ENCODE measurements at regions not wholly inside any gene's neighbourhood (a gene's known extent, or its start where the extent isn't known, plus 50 kb on each side); places are given as distances from the start of the nearest gene placed in this dataset.

- Histone ChIP-seq H3K9ac (ENCODE audit: low read length) (no peak overlapping the region), H3K36me3 (ENCODE audit: insufficient read depth, low read length) (no peaks in the 10 kb centered on the region), H3K27ac (ENCODE audit: low read depth, low read length, poor library complexity, severe bottlenecking) (no peak overlapping the region), H2AFZ (ENCODE audit: low read length) (no peak overlapping the region), H3K9me3 (ENCODE audit: low read length) (no peaks in the 10 kb centered on the region), H4K20me1 (ENCODE audit: insufficient read depth, low read length) (no peaks in the 10 kb centered on the region), H3K27me3 (ENCODE audit: insufficient read depth, low read length) (no peaks in the 10 kb centered on the region), H3F3A (ENCODE audit: insufficient read depth, low read length) (no peaks in the 10 kb centered on the region), H3K4me2 (ENCODE audit: low read length) (no peak overlapping the region), H3K4me3 (ENCODE audit: low read depth, low read length, poor library complexity, severe bottlenecking) (no peak overlapping the region), H3K79me2 (ENCODE audit: insufficient read depth, low read length) (no peaks in the 10 kb centered on the region), H3K9me2 (ENCODE audit: low read depth, low read length) (no peaks in the 10 kb centered on the region), H3K4me1 (ENCODE audit: insufficient read depth, low read length, severe bottlenecking) (no peaks in the 10 kb centered on the region)
- TF ChIP-seq CTCF (IDR thresholded peaks at IDR 0.05; ENCODE audit: low read length) (no peak), EZH2 (IDR thresholded peaks at IDR 0.05; ENCODE audit: borderline replicate concordance, low read length) (no peak)
Measured at GRCh38 chr10:78948621-78949030, 120.1 kb upstream of the ZMIZ1 start.

- no peaks in the 10 kb centered on the region for H3K79me2 ChIP-seq (ENCODE audit: insufficient read depth, low read length)
- H3K9me2 ChIP-seq (ENCODE audit: low read depth, low read length), result no peaks in the 10 kb centered on the region
- TF ChIP-seq CTCF (IDR thresholded peaks at IDR 0.05; ENCODE audit: low read length), result no peak
- no peak for TF ChIP-seq EZH2 (IDR thresholded peaks at IDR 0.05; ENCODE audit: borderline replicate concordance, low read length)
- H3F3A ChIP-seq (ENCODE audit: insufficient read depth, low read length), result no peaks in the 10 kb centered on the region
- H3K4me1 ChIP-seq (ENCODE audit: insufficient read depth, low read length, severe bottlenecking), result no peaks in the 10 kb centered on the region
- no peak overlapping the region for H2AFZ ChIP-seq (ENCODE audit: low read length)
- no peaks in the 10 kb centered on the region for H3K9me3 ChIP-seq (ENCODE audit: low read length)
- no peak overlapping the region for H3K27ac ChIP-seq (ENCODE audit: low read depth, low read length, poor library complexity, severe bottlenecking)
- no peaks in the 10 kb centered on the region for H3K27me3 ChIP-seq (ENCODE audit: insufficient read depth, low read length)
- no peaks in the 10 kb centered on the region for H3K36me3 ChIP-seq (ENCODE audit: insufficient read depth, low read length)
- H3K4me3 ChIP-seq (ENCODE audit: low read depth, low read length, poor library complexity, severe bottlenecking), result no peak overlapping the region
- H3K9ac ChIP-seq (ENCODE audit: low read length), result no peak overlapping the region
- H3K4me2 ChIP-seq (ENCODE audit: low read length), result no peak overlapping the region
- no peaks in the 10 kb centered on the region for H4K20me1 ChIP-seq (ENCODE audit: insufficient read depth, low read length)
Measured at GRCh38 chr10:78950656-78951587, 117.8 kb upstream of the ZMIZ1 start.

- Histone ChIP-seq H3K27me3 (ENCODE audit: insufficient read depth, low read length) (no peaks in the 10 kb centered on the region), H4K20me1 (ENCODE audit: insufficient read depth, low read length) (no peaks in the 10 kb centered on the region), H3K4me1 (ENCODE audit: insufficient read depth, low read length, severe bottlenecking) (no peaks in the 10 kb centered on the region), H3K4me2 (ENCODE audit: low read length) (no peak overlapping the region), H2AFZ (ENCODE audit: low read length) (no peak overlapping the region), H3K9ac (ENCODE audit: low read length) (no peak overlapping the region), H3K9me3 (ENCODE audit: low read length) (no peaks in the 10 kb centered on the region), H3K9me2 (ENCODE audit: low read depth, low read length) (no peaks in the 10 kb centered on the region), H3K27ac (ENCODE audit: low read depth, low read length, poor library complexity, severe bottlenecking) (no peak overlapping the region), H3K4me3 (ENCODE audit: low read depth, low read length, poor library complexity, severe bottlenecking) (no peak overlapping the region), H3K36me3 (ENCODE audit: insufficient read depth, low read length) (no peaks in the 10 kb centered on the region), H3K79me2 (ENCODE audit: insufficient read depth, low read length) (no peaks in the 10 kb centered on the region), H3F3A (ENCODE audit: insufficient read depth, low read length) (no peaks in the 10 kb centered on the region)
- no peak for TF ChIP-seq EZH2 (IDR thresholded peaks at IDR 0.05; ENCODE audit: borderline replicate concordance, low read length)
- TF ChIP-seq CTCF (IDR thresholded peaks at IDR 0.05; ENCODE audit: low read length), result no peak
Measured at GRCh38 chr10:78952030-78952429, 116.7 kb upstream of the ZMIZ1 start.
